Hepatocyte (in vitro differentiated cells): ENCODE measurements at regions not wholly inside any gene's neighbourhood (a gene's known extent, or its start where the extent isn't known, plus 50 kb on each side); places are given as distances from the start of the nearest gene placed in this dataset.

ENCODE experiments used
- DNase-seq: peaks from one replicate; pipeline ENCODE4 v3.0.0-alpha.2; 2016; ENCODE audit warnings: low spot score
- H2AFZ ChIP-seq: fragments of 200-600 bp; sonication (generic); 2 replicates; pipeline ENCODE4 v1.6.0; 2016; ENCODE audit warnings: antibody characterized with exemption, mild to moderate bottlenecking
- H3K27ac ChIP-seq: fragments of 200-600 bp; sonication (generic); 2 replicates; pipeline ENCODE4 v1.5.1; 2016; ENCODE audit warnings: mild to moderate bottlenecking
- H3K27me3 ChIP-seq: fragments of 200-600 bp; sonication (generic); 2 replicates; pipeline ENCODE4 v1.6.1; 2016
- H3K36me3 ChIP-seq: fragments of 200-600 bp; sonication (generic); replicated peaks from 2 replicates; pipeline ENCODE4 v1.5.1; 2016; ENCODE audit warnings: low read depth; ENCODE audit not compliant: insufficient read depth
- H3K4me1 ChIP-seq: fragments of 200-600 bp; sonication (generic); 2 replicates; pipeline ENCODE4 v1.5.1; 2016; ENCODE audit warnings: mild to moderate bottlenecking, moderate library complexity; ENCODE audit not compliant: insufficient read depth
- H3K4me2 ChIP-seq: fragments of 200-600 bp; sonication (generic); 2 replicates; pipeline ENCODE4 v1.6.0; 2016
- H3K4me3 ChIP-seq: fragments of 200-600 bp; sonication (generic); 2 replicates; pipeline ENCODE4 v1.5.1; 2016; ENCODE audit warnings: mild to moderate bottlenecking
- H3K79me2 ChIP-seq: fragments of 200-600 bp; sonication (generic); 2 replicates; pipeline ENCODE4 v1.6.0; 2017; ENCODE audit warnings: mild to moderate bottlenecking
- H3K9me2 ChIP-seq: fragments of 200-600 bp; sonication (generic); replicated peaks from 2 replicates; pipeline ENCODE4 v1.6.0; 2017; ENCODE audit warnings: mild to moderate bottlenecking; ENCODE audit not compliant: insufficient read depth
- H3K9me3 ChIP-seq: fragments of 200-600 bp; sonication (generic); 2 replicates; pipeline ENCODE4 v1.5.1; 2016; ENCODE audit warnings: low read depth, mild to moderate bottlenecking
- H4K20me1 ChIP-seq: fragments of 200-600 bp; sonication (generic); 2 replicates; pipeline ENCODE4 v1.6.0; 2016; ENCODE audit warnings: mild to moderate bottlenecking; ENCODE audit not compliant: insufficient read depth, poor library complexity, severe bottlenecking
- EZH2 ChIP-seq: fragments of 200-600 bp; sonication (generic); IDR thresholded peaks from 2 replicates; pipeline ENCODE4 v1.6.1; 2016; ENCODE audit warnings: antibody characterized with exemption, mild to moderate bottlenecking, borderline replicate concordance
- EZH2phosphoT487 ChIP-seq: fragments of 200-600 bp; sonication (generic); IDR thresholded peaks from one replicate; pipeline ENCODE4 v1.6.1; 2018; ENCODE audit warnings: antibody characterized with exemption, mild to moderate bottlenecking, low read depth, moderate library complexity; ENCODE audit not compliant: unreplicated experiment, severe bottlenecking
- WGBS: methylation state at CpG from one replicate; pipeline ENCODE4 v1.1.6; 2016; ENCODE audit warnings: low lambda C conversion rate; ENCODE audit errors: missing lambda C conversion rate; 5-methylcytosine and 5-hydroxymethylcytosine counted together
- TF ChIP-seq, protein P1 (sequence below): fragments of 200-600 bp; sonication (generic); IDR thresholded peaks from 2 replicates; pipeline ENCODE4 v1.5.1; 2016; ENCODE audit warnings: antibody characterized with exemption, mild to moderate bottlenecking; ENCODE audit not compliant: poor library complexity

DNA sequence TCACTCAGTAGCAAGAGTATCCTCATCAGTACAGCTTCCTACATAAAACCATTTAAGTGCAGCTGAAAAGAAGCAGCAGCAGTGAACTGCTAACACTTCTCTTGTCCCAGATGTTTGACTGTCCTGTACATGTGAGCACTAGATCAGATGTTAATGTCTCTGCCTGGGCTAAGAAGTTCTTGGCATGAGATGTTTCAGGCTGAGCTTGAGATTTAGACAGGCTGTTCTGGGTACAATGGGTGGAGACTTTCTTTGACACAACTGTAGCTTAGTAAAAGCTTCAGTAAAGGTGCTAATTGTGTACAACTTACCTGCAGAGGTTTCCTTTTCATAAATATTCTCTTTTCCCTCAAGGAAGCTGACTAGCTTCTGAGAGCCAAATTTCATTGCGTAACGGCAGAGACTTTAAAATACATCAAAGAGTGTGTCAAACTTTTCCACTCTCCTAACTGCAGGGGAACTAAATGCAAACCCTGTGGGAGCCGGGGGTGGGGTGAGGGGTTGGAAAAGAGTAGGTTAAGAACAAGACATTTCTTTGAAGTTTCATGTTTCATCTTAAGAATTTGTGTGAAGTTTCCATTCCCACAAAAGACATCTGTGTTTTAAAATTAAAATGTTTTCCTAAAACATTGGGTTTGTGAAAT, 82.1 kb upstream of the CCDC190 start:
- TF ChIP-seq, protein P1, sequence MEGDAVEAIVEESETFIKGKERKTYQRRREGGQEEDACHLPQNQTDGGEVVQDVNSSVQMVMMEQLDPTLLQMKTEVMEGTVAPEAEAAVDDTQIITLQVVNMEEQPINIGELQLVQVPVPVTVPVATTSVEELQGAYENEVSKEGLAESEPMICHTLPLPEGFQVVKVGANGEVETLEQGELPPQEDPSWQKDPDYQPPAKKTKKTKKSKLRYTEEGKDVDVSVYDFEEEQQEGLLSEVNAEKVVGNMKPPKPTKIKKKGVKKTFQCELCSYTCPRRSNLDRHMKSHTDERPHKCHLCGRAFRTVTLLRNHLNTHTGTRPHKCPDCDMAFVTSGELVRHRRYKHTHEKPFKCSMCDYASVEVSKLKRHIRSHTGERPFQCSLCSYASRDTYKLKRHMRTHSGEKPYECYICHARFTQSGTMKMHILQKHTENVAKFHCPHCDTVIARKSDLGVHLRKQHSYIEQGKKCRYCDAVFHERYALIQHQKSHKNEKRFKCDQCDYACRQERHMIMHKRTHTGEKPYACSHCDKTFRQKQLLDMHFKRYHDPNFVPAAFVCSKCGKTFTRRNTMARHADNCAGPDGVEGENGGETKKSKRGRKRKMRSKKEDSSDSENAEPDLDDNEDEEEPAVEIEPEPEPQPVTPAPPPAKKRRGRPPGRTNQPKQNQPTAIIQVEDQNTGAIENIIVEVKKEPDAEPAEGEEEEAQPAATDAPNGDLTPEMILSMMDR: no peak
- TF ChIP-seq EZH2: no peak
- TF ChIP-seq EZH2phosphoT487: no peak
- Histone ChIP-seq H3K4me3 (no peak overlapping the region), H3K9me3 (no peaks in the 10 kb centered on the region), H3K4me1 (no peaks in the 10 kb centered on the region), H3K4me2 (no peak overlapping the region), H3K9me2 (no peaks in the 10 kb centered on the region), H3K27me3 (no peaks in the 10 kb centered on the region), H3K27ac (no peak overlapping the region), H4K20me1 (no peaks in the 10 kb centered on the region), H3K79me2 (no peaks in the 10 kb centered on the region), H3K36me3 (no peaks in the 10 kb centered on the region), H2AFZ (no peak overlapping the region)
- WGBS: 37% methylated on average over 3 of the region's 3 CpGs
- no peak for DNase-seq

DNA sequence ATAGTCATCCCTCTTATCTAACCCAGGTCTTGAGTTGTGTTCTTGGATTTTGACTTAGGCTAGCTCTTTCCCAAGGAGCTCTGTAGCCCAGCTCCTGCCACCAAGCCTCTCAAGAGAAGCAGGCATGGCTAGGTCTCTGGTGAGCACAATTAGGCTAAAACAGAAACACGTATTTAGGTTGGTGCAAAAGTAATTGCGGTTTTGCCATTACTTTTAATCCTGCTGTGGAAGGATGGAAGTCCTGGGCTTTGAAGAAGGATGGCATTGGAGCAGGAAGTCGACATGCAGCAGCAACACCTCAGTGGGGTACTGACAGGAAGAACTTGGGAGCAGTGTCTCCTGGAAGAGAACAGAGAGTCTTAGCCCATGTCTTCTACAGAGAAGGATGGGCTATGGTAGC, 80.0 kb upstream of the CCDC190 start:
- TF ChIP-seq EZH2phosphoT487 (no peak), EZH2 (no peak)
- TF ChIP-seq, protein P1: no peak
- Histone ChIP-seq H3K9me3 (no peaks in the 10 kb centered on the region), H3K79me2 (no peaks in the 10 kb centered on the region), H3K4me1 (no peaks in the 10 kb centered on the region), H3K27ac (no peak overlapping the region), H3K36me3 (no peaks in the 10 kb centered on the region), H3K9me2 (no peaks in the 10 kb centered on the region), H3K27me3 (no peaks in the 10 kb centered on the region), H3K4me3 (no peak overlapping the region), H2AFZ (no peak overlapping the region), H3K4me2 (no peak overlapping the region), H4K20me1 (no peaks in the 10 kb centered on the region)
- no peak for DNase-seq
- WGBS: 91% methylated on average over 3 of the region's 3 CpGs

DNA sequence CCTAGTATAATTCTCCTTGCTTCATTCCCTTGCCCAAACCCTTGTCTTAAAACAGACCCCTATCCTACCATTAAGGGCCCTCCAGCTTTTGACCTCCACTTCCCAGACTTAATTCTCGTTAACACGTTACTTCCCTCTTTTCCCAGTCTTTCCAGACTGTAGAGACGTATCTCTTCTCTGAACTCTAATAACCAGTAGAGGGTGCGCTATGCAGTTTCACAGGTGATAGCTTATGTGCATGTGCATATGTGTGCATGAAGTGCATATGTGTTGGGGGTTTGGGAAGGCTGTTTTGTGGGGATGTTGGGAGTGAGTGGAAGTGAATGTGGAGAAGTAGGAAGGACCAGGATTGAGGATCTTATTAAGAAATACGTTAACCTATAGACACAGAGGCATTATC, 78.1 kb upstream of the CCDC190 start:
- Histone ChIP-seq H3K27me3 (no peaks in the 10 kb centered on the region), H3K9me3 (no peaks in the 10 kb centered on the region), H3K4me2 (no peak overlapping the region), H3K27ac (no peak overlapping the region), H3K9me2 (no peaks in the 10 kb centered on the region), H2AFZ (no peak overlapping the region), H3K79me2 (no peaks in the 10 kb centered on the region), H4K20me1 (no peaks in the 10 kb centered on the region), H3K36me3 (no peaks in the 10 kb centered on the region), H3K4me1 (no peaks in the 10 kb centered on the region), H3K4me3 (no peak overlapping the region)
- TF ChIP-seq, protein P1: no peak
- TF ChIP-seq EZH2phosphoT487: no peak
- TF ChIP-seq EZH2: no peak
- no peak for DNase-seq
- WGBS: 84% methylated on average over 5 of the region's 5 CpGs
